HG03097 (cell line): ENCODE measurements at regions not wholly inside any gene's neighbourhood (a gene's known extent, or its start where the extent isn't known, plus 50 kb on each side); places are given as distances from the start of the nearest gene placed in this dataset.
"Not testable (repeated sequence)": the region's sequence is repeated elsewhere in the genome, so short reads cannot be mapped to it uniquely, and the experiment has no call there.

ENCODE experiments used
- ATAC-seq: cut with Tn5 transposase; IDR thresholded peaks from one replicate; pipeline ENCODE4 v1.9.1; 2021; ENCODE audit not compliant: unreplicated experiment, low FRiP score

GRCh38 chr6:19362396-19362795 is 474.8 kb upstream of the ID4 start:
- no peak for ATAC-seq

GRCh38 chr6:19368511-19368910 is 468.7 kb upstream of the ID4 start:
- no peak for ATAC-seq

GRCh38 chr6:19369785-19370184 is 467.4 kb upstream of the ID4 start:
- no peak for ATAC-seq

- no peak for ATAC-seq
These were observed 466.3 kb upstream of the ID4 start for GRCh38 chr6:19370831-19371230.

GRCh38 chr6:19375613-19376012 is 461.6 kb upstream of the ID4 start:
- no peak for ATAC-seq

GRCh38 chr6:19377722-19378121 is 459.4 kb upstream of the ID4 start:
- ATAC-seq: no peak

- ATAC-seq: no peak
These were observed 456.9 kb upstream of the ID4 start for GRCh38 chr6:19380293-19380692.

- ATAC-seq: no peak
These were observed 454.5 kb upstream of the ID4 start for GRCh38 chr6:19382676-19383075.

- ATAC-seq: no peak
These were observed 445.2 kb upstream of the ID4 start for GRCh38 chr6:19391926-19392325.

- ATAC-seq: no peak
These were observed 443.1 kb upstream of the ID4 start for GRCh38 chr6:19394051-19394450.

GRCh38 chr6:19394687-19395086 is 442.5 kb upstream of the ID4 start:
- no peak for ATAC-seq

GRCh38 chr6:19395316-19395715 is 441.9 kb upstream of the ID4 start:
- no peak for ATAC-seq

- no peak for ATAC-seq
These were observed 437.8 kb upstream of the ID4 start for GRCh38 chr6:19399406-19399805.

- not testable (repeated sequence) for ATAC-seq
These were observed 432.3 kb upstream of the ID4 start for GRCh38 chr6:19404884-19405283.

- ATAC-seq: no peak
These were observed 428.8 kb upstream of the ID4 start for GRCh38 chr6:19408331-19408730.

- ATAC-seq: no peak
These were observed 426.7 kb upstream of the ID4 start for GRCh38 chr6:19410481-19410880.

- no peak for ATAC-seq
These were observed 423.8 kb upstream of the ID4 start for GRCh38 chr6:19413323-19413722.

GRCh38 chr6:19415605-19416326 is 421.4 kb upstream of the ID4 start:
- no peak for ATAC-seq

GRCh38 chr6:19416811-19417210 is 420.4 kb upstream of the ID4 start:
- no peak for ATAC-seq

GRCh38 chr6:19417713-19418112 is 419.5 kb upstream of the ID4 start:
- no peak for ATAC-seq

- ATAC-seq: no peak
These were observed 412.3 kb upstream of the ID4 start for GRCh38 chr6:19424853-19425252.

- ATAC-seq: no peak
These were observed 409.6 kb upstream of the ID4 start for GRCh38 chr6:19427548-19427947.

GRCh38 chr6:19432966-19433498 is 404.1 kb upstream of the ID4 start:
- no peak for ATAC-seq
